ENCODE measurements at regions not wholly inside any gene's neighbourhood (a gene's known extent, or its start where the extent isn't known, plus 50 kb on each side); places are given as distances from the start of the nearest gene placed in this dataset.

DNA sequence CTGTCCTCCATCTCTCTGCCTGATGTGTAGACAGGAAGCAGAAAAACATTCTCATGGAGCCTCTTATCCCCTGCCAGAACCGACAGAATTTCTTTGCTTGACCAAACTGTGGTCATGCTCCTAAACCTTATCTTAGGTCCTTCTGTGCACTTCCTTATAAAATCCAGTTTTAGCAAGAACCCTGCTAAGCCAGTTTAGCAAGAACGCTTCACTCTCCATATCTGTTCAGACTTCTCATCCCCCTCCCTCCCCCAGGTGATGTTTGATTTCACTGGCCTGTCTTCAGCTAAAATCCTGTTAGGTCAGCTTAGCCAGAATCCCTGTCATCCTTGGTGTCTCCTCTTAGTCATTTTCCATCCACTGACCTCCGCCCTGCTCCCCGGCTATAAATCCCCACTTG, 1130.9 kb upstream of the PRKX start (continued):
- TF ChIP-seq, protein P1, sequence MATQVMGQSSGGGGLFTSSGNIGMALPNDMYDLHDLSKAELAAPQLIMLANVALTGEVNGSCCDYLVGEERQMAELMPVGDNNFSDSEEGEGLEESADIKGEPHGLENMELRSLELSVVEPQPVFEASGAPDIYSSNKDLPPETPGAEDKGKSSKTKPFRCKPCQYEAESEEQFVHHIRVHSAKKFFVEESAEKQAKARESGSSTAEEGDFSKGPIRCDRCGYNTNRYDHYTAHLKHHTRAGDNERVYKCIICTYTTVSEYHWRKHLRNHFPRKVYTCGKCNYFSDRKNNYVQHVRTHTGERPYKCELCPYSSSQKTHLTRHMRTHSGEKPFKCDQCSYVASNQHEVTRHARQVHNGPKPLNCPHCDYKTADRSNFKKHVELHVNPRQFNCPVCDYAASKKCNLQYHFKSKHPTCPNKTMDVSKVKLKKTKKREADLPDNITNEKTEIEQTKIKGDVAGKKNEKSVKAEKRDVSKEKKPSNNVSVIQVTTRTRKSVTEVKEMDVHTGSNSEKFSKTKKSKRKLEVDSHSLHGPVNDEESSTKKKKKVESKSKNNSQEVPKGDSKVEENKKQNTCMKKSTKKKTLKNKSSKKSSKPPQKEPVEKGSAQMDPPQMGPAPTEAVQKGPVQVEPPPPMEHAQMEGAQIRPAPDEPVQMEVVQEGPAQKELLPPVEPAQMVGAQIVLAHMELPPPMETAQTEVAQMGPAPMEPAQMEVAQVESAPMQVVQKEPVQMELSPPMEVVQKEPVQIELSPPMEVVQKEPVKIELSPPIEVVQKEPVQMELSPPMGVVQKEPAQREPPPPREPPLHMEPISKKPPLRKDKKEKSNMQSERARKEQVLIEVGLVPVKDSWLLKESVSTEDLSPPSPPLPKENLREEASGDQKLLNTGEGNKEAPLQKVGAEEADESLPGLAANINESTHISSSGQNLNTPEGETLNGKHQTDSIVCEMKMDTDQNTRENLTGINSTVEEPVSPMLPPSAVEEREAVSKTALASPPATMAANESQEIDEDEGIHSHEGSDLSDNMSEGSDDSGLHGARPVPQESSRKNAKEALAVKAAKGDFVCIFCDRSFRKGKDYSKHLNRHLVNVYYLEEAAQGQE (IDR thresholded peaks at IDR 0.05; ENCODE audit: borderline replicate concordance), result no peak
- TF ChIP-seq, protein P1 (CRISPR knock-in tag; IDR thresholded peaks at IDR 0.05; ENCODE audit: low read depth), result no peak
- no peak for TF ChIP-seq RBM14 (IDR thresholded peaks at IDR 0.05; ENCODE audit: borderline replicate concordance, insufficient read depth, low read depth, low read length)
- TF ChIP-seq ZNF778 (CRISPR knock-in tag; IDR thresholded peaks at IDR 0.05), result no peak
- no peak for TF ChIP-seq PML (IDR thresholded peaks at IDR 0.05; ENCODE audit: low read length)
- no peak for TF ChIP-seq ATF3 (IDR thresholded peaks at IDR 0.05)
- no peak for TF ChIP-seq ATF3 (CRISPR knock-in tag; conservative IDR thresholded peaks at IDR 0.05)
- TF ChIP-seq ZBTB17 (CRISPR knock-in tag; IDR thresholded peaks at IDR 0.05), result no peak
- no peak for TF ChIP-seq NFRKB (IDR thresholded peaks at IDR 0.05; ENCODE audit: low read depth)
- TF ChIP-seq, protein P2, sequence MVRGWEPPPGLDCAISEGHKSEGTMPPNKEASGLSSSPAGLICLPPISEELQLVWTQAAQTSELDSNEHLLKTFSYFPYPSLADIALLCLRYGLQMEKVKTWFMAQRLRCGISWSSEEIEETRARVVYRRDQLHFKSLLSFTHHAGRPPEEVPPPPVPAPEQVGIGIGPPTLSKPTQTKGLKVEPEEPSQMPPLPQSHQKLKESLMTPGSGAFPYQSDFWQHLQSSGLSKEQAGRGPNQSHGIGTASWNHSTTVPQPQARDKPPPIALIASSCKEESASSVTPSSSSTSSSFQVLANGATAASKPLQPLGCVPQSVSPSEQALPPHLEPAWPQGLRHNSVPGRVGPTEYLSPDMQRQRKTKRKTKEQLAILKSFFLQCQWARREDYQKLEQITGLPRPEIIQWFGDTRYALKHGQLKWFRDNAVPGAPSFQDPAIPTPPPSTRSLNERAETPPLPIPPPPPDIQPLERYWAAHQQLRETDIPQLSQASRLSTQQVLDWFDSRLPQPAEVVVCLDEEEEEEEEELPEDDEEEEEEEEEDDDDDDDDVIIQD (CRISPR knock-in tag; IDR thresholded peaks at IDR 0.05), result no peak
- TF ChIP-seq PHF20 (IDR thresholded peaks at IDR 0.05; ENCODE audit: partially characterized antibody), result no peak
- TF ChIP-seq GTF2A2 (tag; IDR thresholded peaks at IDR 0.05), result no peak
- no peak for TF ChIP-seq CEBPB (tag; IDR thresholded peaks at IDR 0.05)
